DMS114 treated with DMSO at 0.1 percent for 48 hours (cell line): ENCODE measurements at regions not wholly inside any gene's neighbourhood (a gene's known extent, or its start where the extent isn't known, plus 50 kb on each side); places are given as distances from the start of the nearest gene placed in this dataset.

ENCODE experiments used
- DNase-seq: peaks from one replicate; lab custom pipeline; 2025; ENCODE audit not compliant: unreplicated experiment; lab: John Stamatoyannopoulos, UW

DNA sequence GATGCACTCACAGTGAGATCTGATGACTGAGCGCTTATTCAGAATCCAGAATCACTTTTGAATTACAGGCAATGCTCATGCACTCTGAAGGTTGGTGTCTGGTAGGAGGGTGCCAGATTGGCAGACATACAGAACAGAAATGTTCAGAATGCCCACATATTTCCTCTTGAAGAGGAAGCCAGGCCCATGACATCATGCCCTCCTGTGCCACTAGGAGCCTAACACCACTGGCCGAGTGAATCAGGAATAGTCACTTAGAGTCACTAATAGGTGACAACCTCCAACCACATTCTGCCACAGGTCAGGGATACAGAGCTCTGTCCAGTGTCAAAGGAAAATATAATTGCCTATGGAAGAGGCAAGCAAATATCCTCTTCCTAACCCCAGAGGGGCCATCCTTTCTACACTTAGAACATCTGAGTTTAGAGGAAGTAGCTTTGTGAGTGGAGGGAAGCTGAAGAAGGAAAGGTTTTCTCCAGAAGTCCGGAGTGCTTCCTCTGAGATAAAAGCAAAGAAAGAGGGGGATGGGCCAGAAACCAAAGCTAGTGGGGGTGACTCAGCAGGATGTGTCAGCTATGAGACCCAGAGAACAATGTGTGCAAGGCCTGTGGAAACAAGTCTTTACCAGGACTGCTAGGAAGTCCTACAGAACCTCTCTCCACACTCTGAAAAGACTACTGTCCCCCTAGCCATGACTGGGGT is 838.8 kb downstream of the GRID1 start:
- no peak for DNase-seq

DNA sequence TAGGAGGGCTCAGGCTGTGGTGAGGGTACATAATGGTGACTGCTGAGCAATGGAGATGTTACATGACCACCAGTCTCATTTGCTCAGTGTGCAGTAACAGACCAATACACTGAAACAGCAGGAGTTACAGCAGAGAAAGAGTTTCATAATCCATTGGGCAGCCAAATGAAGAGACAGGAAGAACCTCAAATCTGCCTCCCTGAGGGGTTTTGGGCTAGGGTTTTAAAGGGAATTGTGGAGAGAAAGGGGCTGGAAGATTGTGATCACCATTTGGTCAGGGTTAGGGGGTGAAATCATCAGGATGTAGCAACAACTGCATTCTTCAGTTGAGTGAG is 838.3 kb downstream of the GRID1 start:
- DNase-seq = no peak

DNA sequence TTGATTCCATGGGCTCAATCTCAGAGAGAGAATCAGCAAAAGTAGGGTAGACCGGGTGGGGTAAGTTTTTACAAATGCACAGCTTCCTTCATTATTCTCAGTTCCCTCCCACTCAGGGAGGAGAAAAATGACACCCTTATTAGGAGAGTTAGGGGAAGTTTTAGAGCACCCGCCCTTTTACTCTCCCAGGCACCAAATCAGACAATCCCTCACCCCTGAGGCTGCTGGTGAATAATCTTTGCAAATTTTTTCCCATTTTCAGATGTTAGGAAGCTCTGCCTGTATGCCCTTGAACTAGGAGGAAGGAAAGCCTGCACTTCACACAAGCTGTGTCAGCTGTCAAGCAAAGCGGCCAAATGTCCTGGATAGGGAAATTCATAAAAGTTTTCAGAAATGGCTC is 834.9 kb downstream of the GRID1 start:
- DNase-seq = no peak

DNA sequence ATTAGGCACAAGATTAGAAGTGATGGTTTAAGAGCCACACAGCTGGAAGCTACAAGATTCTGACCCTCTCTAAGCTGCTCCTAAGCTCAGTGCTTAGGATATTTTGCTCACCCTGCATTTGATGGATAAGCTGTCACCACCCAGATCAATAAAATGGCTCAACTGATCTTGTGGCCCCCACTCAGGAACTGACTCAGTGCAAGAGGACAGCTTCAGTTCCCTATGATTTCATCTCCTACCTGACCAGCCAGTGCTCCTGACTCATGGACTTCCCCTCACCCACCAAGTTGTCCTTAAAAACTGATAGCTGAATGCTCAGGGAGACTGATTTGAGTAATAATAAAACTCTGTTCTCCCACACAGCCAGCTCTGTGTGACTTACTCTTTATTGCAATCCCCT is 833.8 kb downstream of the GRID1 start:
- DNase-seq = no peak

DNA sequence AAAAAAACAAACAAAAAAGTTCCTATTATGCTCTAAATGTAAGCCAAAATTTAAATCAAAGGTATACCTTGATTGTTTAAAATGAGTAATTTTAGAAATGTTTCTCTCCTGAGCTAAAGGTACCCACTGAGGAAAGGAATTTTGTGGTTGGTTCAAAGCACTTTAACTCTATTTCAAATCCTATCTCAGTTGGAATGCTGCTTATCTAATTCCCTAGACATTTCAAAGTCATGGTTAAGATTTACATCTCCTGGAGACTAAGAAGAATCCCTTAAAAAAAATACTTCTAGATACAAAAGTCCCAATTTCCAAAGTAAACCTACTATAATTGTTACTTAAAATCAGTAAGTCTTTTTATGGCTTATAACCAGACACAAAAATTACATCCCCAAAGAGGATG is 830.7 kb downstream of the GRID1 start:
- no peak for DNase-seq

DNA sequence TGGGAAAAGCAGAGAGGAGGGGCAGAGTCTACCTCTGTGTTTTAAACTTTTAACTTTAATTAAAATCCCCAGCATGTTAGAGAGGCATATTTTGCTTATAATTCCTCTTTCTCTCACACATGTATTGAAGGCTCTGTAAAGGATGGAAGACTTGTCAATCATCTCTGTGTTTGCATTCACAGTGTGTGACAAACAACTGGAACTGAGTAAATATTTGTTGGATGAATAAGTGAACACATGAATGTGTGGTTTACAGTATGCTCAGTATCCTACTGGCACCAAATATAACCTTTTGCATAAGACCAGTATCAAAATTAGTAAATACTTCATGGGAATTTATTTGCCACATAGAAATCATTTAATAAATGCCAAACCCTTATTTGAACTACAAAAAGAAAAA is 829.0 kb downstream of the GRID1 start:
- DNase-seq = no peak

DNA sequence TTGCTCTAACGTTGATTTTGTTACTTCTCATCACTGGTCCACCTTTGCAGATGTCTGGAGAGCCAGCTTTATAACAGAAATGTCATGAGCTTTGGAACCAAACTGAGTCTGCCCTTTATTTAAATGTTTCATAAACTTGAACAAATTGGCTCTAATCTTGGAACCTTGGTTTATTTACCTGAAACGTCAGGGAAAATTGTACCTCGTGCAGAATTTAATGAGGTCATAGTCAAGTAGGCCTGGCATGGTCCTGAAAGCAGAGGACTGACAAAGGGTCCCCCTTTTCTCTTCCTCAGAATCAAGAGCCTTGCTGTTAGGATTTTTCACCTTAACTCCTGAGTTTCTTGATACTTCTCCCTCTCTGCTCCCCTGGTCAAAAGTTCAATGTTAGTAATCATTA is 828.0 kb downstream of the GRID1 start:
- DNase-seq = no peak

DNA sequence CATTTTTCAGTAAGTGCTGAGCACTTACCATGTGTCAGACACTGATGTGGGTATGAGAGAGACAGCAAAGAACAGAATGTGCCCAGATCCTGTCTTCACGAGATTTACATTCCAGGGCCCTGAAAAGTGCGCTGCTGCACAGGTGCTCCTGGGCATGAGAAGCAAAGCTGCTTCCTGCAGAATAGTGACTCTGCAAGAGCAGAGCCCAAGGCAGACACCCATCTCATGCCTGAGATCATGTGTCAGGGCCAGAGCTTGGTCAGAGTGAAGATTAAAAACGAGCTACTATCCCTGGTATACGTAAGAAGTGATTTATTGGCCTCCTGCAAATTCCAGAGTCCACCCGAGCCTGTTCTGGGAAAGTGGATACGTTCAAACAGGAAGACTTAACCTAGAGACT is 824.4 kb downstream of the GRID1 start:
- DNase-seq = no peak

DNA sequence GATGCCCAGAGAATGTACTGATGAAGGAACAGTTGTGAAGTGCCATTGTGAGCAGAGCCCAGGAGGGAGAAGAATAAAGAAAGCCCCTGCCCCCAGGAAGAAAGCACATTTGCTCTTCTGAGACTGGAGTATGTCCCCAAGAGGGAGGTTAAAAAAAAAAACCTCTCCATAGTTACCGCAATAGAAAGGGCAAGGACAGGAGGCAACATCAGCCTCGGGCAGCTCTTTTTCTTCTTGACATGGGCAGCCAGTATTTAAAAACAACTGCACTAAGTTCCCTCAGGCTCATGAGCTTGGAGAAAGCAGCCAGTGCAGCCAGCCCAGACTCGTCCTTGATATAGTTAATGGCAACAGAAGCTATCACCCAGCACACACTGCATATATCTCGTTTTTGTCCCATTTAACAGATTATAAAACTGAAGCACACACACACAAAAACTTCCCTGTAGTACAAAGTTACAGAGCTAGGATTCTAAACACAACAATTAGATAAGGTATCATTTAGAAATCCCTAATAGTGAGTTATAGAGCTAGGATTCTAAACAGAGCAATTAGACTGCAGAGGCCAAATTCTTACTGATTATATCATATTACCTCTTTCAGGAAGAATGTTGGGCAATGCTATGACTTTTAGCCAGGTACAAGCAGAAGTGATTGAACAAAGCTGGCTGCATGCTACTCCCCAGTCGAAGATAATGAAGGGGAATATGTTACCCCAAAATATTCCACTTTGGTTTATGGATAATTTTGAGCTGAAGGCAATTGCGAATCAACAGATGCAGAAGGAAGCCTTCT is 823.5 kb downstream of the GRID1 start:
- DNase-seq = no peak

DNA sequence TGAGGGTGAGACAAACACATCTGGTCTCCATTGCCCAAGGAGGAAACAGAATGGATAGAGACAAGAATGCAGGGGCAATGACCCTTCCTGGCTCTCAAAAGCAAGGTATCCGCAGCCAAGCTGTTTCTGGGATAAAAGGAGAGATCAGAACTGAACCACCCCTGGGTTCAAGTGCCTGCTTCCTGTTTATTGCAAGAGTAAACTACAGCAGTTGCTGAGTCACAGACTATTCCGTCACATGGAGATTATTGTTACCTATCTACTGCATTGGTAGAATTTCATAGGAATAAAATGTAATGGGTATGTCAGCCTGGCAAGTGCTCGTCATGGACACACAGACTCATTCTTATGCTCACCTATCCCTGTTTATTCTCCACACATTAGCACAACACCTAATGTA is 821.6 kb downstream of the GRID1 start:
- DNase-seq = no peak

DNA sequence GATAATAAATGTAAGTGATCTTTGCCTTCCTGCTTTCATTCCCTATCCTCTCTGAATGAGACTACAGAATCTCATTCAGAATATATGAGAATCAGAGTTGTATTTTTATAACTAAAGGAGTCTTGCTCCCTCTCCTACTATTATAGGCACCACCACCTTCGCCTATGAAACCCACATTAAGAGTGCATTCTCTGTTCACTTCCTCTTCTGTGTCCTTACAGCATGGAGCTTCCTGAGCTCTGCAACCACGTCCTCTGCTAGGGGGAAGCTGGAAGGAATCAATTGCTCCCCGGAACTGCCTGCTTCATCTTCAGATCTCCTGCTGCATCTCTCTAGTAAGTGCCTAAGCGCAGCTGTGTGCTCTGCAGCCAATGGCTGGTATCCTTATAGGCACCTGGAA is 820.7 kb downstream of the GRID1 start:
- no peak for DNase-seq

DNA sequence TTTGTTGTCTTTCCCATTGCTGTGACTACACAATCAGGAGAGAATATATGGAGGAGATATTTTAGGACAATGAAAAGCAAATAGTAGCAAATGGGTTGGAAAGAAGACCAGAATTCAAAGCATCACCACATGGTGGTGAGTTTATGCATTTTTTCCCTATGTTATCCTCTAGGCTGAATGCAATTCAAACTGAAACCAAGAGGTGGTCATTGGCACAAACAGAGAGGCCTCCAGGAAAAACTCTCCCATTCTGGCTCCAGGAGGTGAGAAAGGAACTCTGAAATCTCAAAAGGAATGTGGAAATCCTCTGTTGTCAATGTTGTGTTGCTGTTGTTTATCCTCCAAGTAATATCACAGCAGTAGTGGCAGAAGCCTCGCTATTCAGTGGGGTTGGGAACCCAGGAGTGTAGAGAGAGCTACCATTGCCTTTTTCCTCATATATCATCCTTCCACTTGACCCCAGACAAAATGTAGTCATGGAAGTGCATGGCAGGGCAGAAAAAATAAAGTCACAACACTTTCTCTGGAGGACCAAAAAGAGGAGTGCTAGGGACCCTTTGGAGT is 819.1 kb downstream of the GRID1 start:
- peak; percentile 4 for DNase-seq

DNA sequence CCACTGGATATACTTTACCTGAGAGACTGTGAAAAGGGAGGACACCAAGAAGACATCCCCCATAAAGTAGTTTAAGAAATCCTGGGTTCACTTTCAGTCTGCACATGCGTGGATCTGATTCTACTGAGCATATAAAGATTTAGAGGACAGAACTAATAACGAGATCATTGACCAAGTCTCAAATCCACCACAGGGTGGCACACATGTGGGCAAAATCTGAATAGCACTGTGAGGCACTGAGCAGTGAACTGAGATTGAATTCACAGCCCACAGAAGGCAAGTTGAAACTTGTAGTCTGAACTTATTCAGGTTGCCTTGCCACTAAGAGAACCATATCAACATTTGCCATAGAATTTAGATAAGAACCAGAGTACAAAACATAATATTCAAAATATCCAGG is 818.6 kb downstream of the GRID1 start:
- DNase-seq = peak; percentile 59
